Neural cell (in vitro differentiated cells): ENCODE measurements at regions not wholly inside any gene's neighbourhood (a gene's known extent, or its start where the extent isn't known, plus 50 kb on each side); places are given as distances from the start of the nearest gene placed in this dataset.

Source experiments
- CTCF ChIP-seq: fragments of 450-650 bp; IDR thresholded peaks from 2 replicates; pipeline ENCODE4 v1.5.1; 2014; ENCODE audit warnings: antibody characterized with exemption, mild to moderate bottlenecking, moderate library complexity; ENCODE audit not compliant: poor library complexity, severe bottlenecking
- EP300 ChIP-seq: fragments of 450-650 bp; conservative IDR thresholded peaks from 2 replicates; pipeline ENCODE4 v1.6.1; 2014; ENCODE audit warnings: antibody characterized with exemption, mild to moderate bottlenecking, moderate library complexity; ENCODE audit not compliant: poor library complexity, severe bottlenecking
- MXI1 ChIP-seq: fragments of 450-650 bp; conservative IDR thresholded peaks from 2 replicates; pipeline ENCODE4 v1.6.1; 2014; ENCODE audit warnings: antibody characterized with exemption, mild to moderate bottlenecking; ENCODE audit not compliant: poor library complexity, severe bottlenecking
- POLR2AphosphoS5 ChIP-seq: IDR thresholded peaks from 2 replicates; pipeline ENCODE4 v1.6.1; 2012
- SMC3 ChIP-seq: fragments of 450-650 bp; conservative IDR thresholded peaks from 2 replicates; pipeline ENCODE4 v1.6.1; 2014; ENCODE audit warnings: antibody characterized with exemption, mild to moderate bottlenecking, moderate library complexity; ENCODE audit not compliant: poor library complexity
- TAF1 ChIP-seq: IDR thresholded peaks from 2 replicates; pipeline ENCODE4 v1.6.1; 2012; ENCODE audit warnings: low read depth

- no peak for TF ChIP-seq MXI1
- TF ChIP-seq TAF1: no peak
- no peak for TF ChIP-seq CTCF
- no peak for TF ChIP-seq EP300
- TF ChIP-seq SMC3: no peak
- TF ChIP-seq POLR2AphosphoS5: no peak
Observed at GRCh38 chr10:78934532-78934898, 134.3 kb upstream of the ZMIZ1 start.
